ENCODE measurements at regions not wholly inside any gene's neighbourhood (a gene's known extent, or its start where the extent isn't known, plus 50 kb on each side); places are given as distances from the start of the nearest gene placed in this dataset.
A peak's percentile ranks its signal among the peaks of the same experiment; 100 is the strongest.

DNA sequence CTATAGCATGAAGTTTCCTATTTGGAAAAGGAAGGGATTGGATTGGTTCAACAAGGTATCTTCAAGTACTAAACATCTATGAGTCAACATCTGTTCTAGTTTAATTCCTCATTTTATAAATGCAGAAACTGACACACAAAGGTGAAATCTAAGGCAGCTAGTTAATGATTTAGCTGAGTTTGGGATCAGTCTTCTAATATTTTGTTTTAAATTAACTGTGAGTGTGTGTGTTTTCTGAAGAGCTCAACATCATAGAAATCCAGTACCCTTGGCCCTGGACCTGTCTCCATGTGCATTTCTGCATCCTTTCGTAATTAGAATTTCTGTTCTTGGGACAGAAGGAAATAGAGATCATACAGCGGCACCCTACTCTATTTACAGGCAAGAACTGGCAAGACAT, 105.9 kb downstream of the RGS2 start:
- DNase-seq (ENCODE audit: low spot score), result no peak
- H3K27ac ChIP-seq (ENCODE audit: low read depth in 1 of 2, low read length in 2 of 2), result no peak overlapping the region
- H3K9ac ChIP-seq (ENCODE audit: low read depth in 1 of 2, low read length in 2 of 2), result no peak overlapping the region
- TF ChIP-seq NR2F2 (IDR thresholded peaks at IDR 0.05) (no peak), YY1 (IDR thresholded peaks at IDR 0.05) (no peak)
- TF ChIP-seq, protein P1, sequence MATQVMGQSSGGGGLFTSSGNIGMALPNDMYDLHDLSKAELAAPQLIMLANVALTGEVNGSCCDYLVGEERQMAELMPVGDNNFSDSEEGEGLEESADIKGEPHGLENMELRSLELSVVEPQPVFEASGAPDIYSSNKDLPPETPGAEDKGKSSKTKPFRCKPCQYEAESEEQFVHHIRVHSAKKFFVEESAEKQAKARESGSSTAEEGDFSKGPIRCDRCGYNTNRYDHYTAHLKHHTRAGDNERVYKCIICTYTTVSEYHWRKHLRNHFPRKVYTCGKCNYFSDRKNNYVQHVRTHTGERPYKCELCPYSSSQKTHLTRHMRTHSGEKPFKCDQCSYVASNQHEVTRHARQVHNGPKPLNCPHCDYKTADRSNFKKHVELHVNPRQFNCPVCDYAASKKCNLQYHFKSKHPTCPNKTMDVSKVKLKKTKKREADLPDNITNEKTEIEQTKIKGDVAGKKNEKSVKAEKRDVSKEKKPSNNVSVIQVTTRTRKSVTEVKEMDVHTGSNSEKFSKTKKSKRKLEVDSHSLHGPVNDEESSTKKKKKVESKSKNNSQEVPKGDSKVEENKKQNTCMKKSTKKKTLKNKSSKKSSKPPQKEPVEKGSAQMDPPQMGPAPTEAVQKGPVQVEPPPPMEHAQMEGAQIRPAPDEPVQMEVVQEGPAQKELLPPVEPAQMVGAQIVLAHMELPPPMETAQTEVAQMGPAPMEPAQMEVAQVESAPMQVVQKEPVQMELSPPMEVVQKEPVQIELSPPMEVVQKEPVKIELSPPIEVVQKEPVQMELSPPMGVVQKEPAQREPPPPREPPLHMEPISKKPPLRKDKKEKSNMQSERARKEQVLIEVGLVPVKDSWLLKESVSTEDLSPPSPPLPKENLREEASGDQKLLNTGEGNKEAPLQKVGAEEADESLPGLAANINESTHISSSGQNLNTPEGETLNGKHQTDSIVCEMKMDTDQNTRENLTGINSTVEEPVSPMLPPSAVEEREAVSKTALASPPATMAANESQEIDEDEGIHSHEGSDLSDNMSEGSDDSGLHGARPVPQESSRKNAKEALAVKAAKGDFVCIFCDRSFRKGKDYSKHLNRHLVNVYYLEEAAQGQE (IDR thresholded peaks at IDR 0.05), result peak; percentile 72
- 70% methylated on average over 2 of the region's 2 CpGs for WGBS
- no peaks in the 10 kb centered on the region for H3K27me3 ChIP-seq (ENCODE audit: control insufficient read depth in 4 of 4, insufficient read depth in 4 of 4, low read length in 3 of 4)
- H3K4me3 ChIP-seq (ENCODE audit: low read depth in 1 of 3, low read length in 3 of 3), result no peak overlapping the region
- H3K9me3 ChIP-seq (ENCODE audit: control insufficient read depth in 4 of 4, low read length in 3 of 4), result no peaks in the 10 kb centered on the region
- peaks cover 0 to 7% (median 2%) of the 10 kb centered on the region in 4 donors for H3K4me1 ChIP-seq (ENCODE audit: control insufficient read depth in 4 of 4, insufficient read depth in 4 of 4, low read length in 3 of 4)
- no peaks in the 10 kb centered on the region for H3K36me3 ChIP-seq (ENCODE audit: control insufficient read depth in 4 of 4, insufficient read depth in 3 of 4, low read depth in 1 of 4, low read length in 3 of 4)

DNA sequence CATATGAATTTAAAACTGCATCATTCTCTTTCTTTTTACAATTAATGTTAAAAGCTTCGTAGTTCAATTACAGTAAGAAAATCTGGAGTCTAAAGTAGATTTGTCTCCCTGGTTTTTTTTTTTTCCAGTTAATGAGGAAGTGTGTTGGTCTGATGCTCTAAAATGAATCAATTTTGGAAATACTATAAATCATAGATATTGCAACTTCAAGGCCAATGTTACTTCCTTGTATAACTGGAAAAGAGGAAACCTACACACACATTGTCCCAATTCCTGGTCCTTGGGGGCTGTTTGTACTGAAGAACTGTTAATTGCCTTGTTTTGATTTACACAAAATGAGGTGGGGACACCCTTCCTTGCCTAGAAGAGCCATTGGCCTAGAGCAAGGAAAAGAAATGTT, 107.2 kb downstream of the RGS2 start:
- H3K4me1 ChIP-seq (ENCODE audit: control insufficient read depth in 4 of 4, insufficient read depth in 4 of 4, low read length in 3 of 4), result peaks cover 0 to 7% (median 2%) of the 10 kb centered on the region in 4 donors
- H3K4me3 ChIP-seq (ENCODE audit: low read depth in 1 of 3, low read length in 3 of 3), result no peak overlapping the region
- no peak for TF ChIP-seq FOXA1 (IDR thresholded peaks at IDR 0.05)
- TF ChIP-seq, protein P2, sequence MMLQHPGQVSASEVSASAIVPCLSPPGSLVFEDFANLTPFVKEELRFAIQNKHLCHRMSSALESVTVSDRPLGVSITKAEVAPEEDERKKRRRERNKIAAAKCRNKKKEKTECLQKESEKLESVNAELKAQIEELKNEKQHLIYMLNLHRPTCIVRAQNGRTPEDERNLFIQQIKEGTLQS (IDR thresholded peaks at IDR 0.05), result no peak
- TF ChIP-seq FOXA2 (IDR thresholded peaks at IDR 0.05), result no peak
- no peak for TF ChIP-seq HNF4A (conservative IDR thresholded peaks at IDR 0.05)
- no peak for TF ChIP-seq NR2F2 (IDR thresholded peaks at IDR 0.05)
- no peak for TF ChIP-seq JUND (IDR thresholded peaks at IDR 0.05)
- no peak for TF ChIP-seq EGR1 (IDR thresholded peaks at IDR 0.05; ENCODE audit: low read depth in 2 of 2)
- H3K9me3 ChIP-seq (ENCODE audit: control insufficient read depth in 4 of 4, low read length in 3 of 4), result no peaks in the 10 kb centered on the region
- no peaks in the 10 kb centered on the region for H3K27me3 ChIP-seq (ENCODE audit: control insufficient read depth in 4 of 4, insufficient read depth in 4 of 4, low read length in 3 of 4)
- H3K27ac ChIP-seq (ENCODE audit: low read depth in 1 of 2, low read length in 2 of 2), result no peak overlapping the region
- H3K9ac ChIP-seq (ENCODE audit: low read depth in 1 of 2, low read length in 2 of 2), result no peak overlapping the region
- no peaks in the 10 kb centered on the region for H3K36me3 ChIP-seq (ENCODE audit: control insufficient read depth in 4 of 4, insufficient read depth in 3 of 4, low read depth in 1 of 4, low read length in 3 of 4)
- WGBS, result 89% methylated on average over 1 of the region's 1 CpG
- no peak for DNase-seq (ENCODE audit: low spot score)

DNA sequence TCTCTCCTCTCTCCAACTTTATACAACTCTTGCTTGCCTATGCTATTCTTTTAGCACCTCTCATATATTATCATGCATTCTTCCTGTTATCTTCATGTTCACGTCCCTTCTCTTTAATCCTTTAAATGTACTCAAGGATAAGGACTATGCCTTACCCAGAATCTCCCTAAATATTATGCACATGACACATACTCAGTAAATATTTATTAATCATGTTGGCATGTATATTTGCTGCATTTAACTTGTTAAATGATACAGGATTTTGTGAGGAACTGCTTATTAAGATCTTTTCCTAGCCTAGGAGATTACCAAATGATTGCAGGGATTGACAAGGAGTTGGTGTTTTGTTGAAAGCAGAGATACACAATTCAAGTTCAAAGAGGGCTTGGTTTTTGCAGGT, 109.4 kb downstream of the RGS2 start:
- H3K9ac ChIP-seq (ENCODE audit: low read depth in 1 of 2, low read length in 2 of 2), result no peak overlapping the region
- H3K4me3 ChIP-seq (ENCODE audit: low read depth in 1 of 3, low read length in 3 of 3), result no peak overlapping the region
- peaks cover 0 to 7% (median 2%) of the 10 kb centered on the region in 4 donors for H3K4me1 ChIP-seq (ENCODE audit: control insufficient read depth in 4 of 4, insufficient read depth in 4 of 4, low read length in 3 of 4)
- H3K27me3 ChIP-seq (ENCODE audit: control insufficient read depth in 4 of 4, insufficient read depth in 4 of 4, low read length in 3 of 4), result no peaks in the 10 kb centered on the region
- 95% methylated on average over 1 of the region's 1 CpG for WGBS
- DNase-seq (ENCODE audit: low spot score), result no peak
- no peak overlapping the region for H3K27ac ChIP-seq (ENCODE audit: low read depth in 1 of 2, low read length in 2 of 2)
- H3K36me3 ChIP-seq (ENCODE audit: control insufficient read depth in 4 of 4, insufficient read depth in 3 of 4, low read depth in 1 of 4, low read length in 3 of 4), result no peaks in the 10 kb centered on the region
- H3K9me3 ChIP-seq (ENCODE audit: control insufficient read depth in 4 of 4, low read length in 3 of 4), result no peaks in the 10 kb centered on the region
- TF ChIP-seq, protein P3, sequence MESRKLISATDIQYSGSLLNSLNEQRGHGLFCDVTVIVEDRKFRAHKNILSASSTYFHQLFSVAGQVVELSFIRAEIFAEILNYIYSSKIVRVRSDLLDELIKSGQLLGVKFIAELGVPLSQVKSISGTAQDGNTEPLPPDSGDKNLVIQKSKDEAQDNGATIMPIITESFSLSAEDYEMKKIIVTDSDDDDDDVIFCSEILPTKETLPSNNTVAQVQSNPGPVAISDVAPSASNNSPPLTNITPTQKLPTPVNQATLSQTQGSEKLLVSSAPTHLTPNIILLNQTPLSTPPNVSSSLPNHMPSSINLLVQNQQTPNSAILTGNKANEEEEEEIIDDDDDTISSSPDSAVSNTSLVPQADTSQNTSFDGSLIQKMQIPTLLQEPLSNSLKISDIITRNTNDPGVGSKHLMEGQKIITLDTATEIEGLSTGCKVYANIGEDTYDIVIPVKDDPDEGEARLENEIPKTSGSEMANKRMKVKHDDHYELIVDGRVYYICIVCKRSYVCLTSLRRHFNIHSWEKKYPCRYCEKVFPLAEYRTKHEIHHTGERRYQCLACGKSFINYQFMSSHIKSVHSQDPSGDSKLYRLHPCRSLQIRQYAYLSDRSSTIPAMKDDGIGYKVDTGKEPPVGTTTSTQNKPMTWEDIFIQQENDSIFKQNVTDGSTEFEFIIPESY (IDR thresholded peaks at IDR 0.05), result no peak
- TF ChIP-seq HNF4A (conservative IDR thresholded peaks at IDR 0.05) (no peak), RXRA (IDR thresholded peaks at IDR 0.05) (no peak), SP1 (IDR thresholded peaks at IDR 0.05) (no peak), TAF1 (conservative IDR thresholded peaks at IDR 0.05) (no peak), GABPA (IDR thresholded peaks at IDR 0.05 in 1 of 2, conservative IDR thresholded peaks at IDR 0.05 in 1 of 2) (no peak), JUND (IDR thresholded peaks at IDR 0.05) (no peak), YY1 (IDR thresholded peaks at IDR 0.05) (no peak), HNF4G (IDR thresholded peaks at IDR 0.05) (no peak), RAD21 (IDR thresholded peaks at IDR 0.05) (no peak), FOXA1 (IDR thresholded peaks at IDR 0.05) (no peak), NR2F2 (IDR thresholded peaks at IDR 0.05) (no peak)
- TF ChIP-seq, protein P4, sequence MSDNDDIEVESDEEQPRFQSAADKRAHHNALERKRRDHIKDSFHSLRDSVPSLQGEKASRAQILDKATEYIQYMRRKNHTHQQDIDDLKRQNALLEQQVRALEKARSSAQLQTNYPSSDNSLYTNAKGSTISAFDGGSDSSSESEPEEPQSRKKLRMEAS (IDR thresholded peaks at IDR 0.05), result no peak
- TF ChIP-seq, protein P5, sequence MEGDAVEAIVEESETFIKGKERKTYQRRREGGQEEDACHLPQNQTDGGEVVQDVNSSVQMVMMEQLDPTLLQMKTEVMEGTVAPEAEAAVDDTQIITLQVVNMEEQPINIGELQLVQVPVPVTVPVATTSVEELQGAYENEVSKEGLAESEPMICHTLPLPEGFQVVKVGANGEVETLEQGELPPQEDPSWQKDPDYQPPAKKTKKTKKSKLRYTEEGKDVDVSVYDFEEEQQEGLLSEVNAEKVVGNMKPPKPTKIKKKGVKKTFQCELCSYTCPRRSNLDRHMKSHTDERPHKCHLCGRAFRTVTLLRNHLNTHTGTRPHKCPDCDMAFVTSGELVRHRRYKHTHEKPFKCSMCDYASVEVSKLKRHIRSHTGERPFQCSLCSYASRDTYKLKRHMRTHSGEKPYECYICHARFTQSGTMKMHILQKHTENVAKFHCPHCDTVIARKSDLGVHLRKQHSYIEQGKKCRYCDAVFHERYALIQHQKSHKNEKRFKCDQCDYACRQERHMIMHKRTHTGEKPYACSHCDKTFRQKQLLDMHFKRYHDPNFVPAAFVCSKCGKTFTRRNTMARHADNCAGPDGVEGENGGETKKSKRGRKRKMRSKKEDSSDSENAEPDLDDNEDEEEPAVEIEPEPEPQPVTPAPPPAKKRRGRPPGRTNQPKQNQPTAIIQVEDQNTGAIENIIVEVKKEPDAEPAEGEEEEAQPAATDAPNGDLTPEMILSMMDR (IDR thresholded peaks at IDR 0.05; ENCODE audit: low read depth, low read length, missing input control), result no peak
- TF ChIP-seq, protein P2 (IDR thresholded peaks at IDR 0.05), result no peak
